GM10248 (cell line): ENCODE measurements at regions not wholly inside any gene's neighbourhood (a gene's known extent, or its start where the extent isn't known, plus 50 kb on each side); places are given as distances from the start of the nearest gene placed in this dataset.

Source experiments
- CTCF ChIA-PET: fragments of 300-600 bp; sonication (Branson Sonifier 250); formaldehyde crosslinking; extraction: SDS; loops from one replicate; lab custom pipeline; 2021; ENCODE audit warnings: antibody characterized with exemption; lab: Yijun Ruan, JAX
- POLR2A ChIA-PET: fragments of 350-650 bp; sonication (Branson Sonifier 250); formaldehyde crosslinking; extraction: SDS; loops from one replicate; lab custom pipeline; 2020; ENCODE audit warnings: antibody characterized with exemption; lab: Yijun Ruan, JAX
- DNase-seq: peaks from one replicate; pipeline ENCODE4 v3.0.0; 2012; ENCODE audit errors: extremely low spot score
- TF ChIP-seq, protein P1 (sequence below): IDR thresholded peaks from 2 replicates; pipeline ENCODE4 v1.5.1; 2012; ENCODE audit warnings: mild to moderate bottlenecking, low read depth; ENCODE audit errors: extremely low read depth, missing control alignments, control extremely low read depth

DNA sequence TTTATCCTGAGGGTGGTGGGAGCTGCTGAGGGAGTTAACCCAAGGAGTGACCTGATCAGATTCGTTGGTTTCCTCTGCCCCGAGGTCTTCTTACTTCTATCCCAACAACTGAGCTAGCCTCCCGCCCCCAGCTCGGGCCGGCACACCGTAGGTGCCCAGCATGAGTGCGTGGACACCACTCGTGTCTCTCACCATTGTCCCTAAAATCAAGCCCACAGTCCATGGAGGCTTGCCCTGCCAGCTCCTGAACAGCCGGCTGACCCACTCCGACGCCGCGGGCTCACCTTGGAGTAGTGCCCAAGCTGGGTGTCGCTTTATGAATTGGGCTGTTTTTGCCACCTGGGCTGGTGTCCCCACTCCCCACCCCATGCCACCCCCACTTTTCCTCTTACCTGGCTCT, 59.0 kb upstream of the CCDC167 start:
- ChIA-PET POLR2A (interaction anchor here (1.1 kb wide), 1 partner anchor 9 kb away, joined by 4 read pairs; no protein-coding TSS in a partner anchor), CTCF (interaction anchor here (1.1 to 2.9 kb wide), 5 partner anchors 21 to 244 kb away, joined by 3 to 33 read pairs (median 6); no protein-coding TSS in a partner anchor)
- TF ChIP-seq, protein P1, sequence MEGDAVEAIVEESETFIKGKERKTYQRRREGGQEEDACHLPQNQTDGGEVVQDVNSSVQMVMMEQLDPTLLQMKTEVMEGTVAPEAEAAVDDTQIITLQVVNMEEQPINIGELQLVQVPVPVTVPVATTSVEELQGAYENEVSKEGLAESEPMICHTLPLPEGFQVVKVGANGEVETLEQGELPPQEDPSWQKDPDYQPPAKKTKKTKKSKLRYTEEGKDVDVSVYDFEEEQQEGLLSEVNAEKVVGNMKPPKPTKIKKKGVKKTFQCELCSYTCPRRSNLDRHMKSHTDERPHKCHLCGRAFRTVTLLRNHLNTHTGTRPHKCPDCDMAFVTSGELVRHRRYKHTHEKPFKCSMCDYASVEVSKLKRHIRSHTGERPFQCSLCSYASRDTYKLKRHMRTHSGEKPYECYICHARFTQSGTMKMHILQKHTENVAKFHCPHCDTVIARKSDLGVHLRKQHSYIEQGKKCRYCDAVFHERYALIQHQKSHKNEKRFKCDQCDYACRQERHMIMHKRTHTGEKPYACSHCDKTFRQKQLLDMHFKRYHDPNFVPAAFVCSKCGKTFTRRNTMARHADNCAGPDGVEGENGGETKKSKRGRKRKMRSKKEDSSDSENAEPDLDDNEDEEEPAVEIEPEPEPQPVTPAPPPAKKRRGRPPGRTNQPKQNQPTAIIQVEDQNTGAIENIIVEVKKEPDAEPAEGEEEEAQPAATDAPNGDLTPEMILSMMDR, result no peak
- DNase-seq, result no peak

DNA sequence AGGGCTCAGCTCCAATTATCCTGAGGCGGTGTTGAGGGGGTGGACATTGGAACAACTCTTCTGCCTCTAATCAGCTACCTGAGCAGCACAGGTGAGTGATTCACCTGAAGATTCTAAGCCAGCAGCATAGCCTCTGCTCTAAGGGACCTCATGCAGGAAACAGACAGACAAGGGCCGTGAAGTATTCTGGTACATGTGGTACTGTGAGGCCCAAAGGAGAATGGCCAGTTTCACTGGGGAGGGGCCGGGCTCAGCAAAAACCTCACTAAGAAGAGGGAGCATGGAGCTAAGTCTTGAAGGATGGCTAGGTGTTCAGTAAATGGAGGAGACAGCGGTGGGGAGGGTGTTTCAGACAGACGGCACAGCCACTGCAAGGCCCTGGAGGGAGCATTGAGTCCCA, 58.5 kb upstream of the CCDC167 start:
- POLR2A ChIA-PET, result interaction anchor here (1.2 kb wide), 1 partner anchor 10 kb away, joined by 5 read pairs; no protein-coding TSS in a partner anchor
- DNase-seq, result no peak
- CTCF ChIA-PET, result interaction anchor here (0.8 to 11.9 kb wide), 7 partner anchors 7 to 244 kb away, joined by 3 to 146 read pairs (median 6); no protein-coding TSS in a partner anchor
- TF ChIP-seq, protein P1, result no peak

DNA sequence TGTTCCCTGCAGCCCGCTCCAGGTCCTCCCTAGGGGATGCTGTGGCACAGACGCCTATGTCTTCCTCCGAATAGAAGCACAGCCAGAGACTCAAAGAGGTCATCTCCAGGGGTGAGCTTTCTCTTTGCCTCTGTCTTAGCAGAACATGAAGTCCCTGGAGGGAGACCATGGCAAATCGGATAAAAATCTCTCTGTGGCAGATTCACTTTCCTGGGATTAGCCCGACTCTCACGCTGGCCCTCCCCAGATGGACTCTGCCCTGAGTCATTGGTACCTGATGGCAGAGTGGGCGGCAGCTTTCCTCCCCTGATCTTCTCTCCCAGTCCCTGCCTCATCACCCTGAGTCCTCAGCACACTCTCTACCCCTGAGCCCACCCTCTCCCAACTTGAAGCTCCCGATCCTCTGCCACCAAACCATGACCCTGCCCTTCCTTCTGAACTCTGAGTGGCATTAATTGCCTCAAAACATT, 58.0 kb upstream of the CCDC167 start:
- CTCF ChIA-PET, result interaction anchor here (0.8 to 11.9 kb wide), 7 partner anchors 8 to 232 kb away, joined by 3 to 146 read pairs (median 6); no protein-coding TSS in a partner anchor
- POLR2A ChIA-PET, result interaction anchor here (1.2 to 1.5 kb wide), 2 partner anchors 8 to 10 kb away, joined by 4 to 5 read pairs; no protein-coding TSS in a partner anchor

DNA sequence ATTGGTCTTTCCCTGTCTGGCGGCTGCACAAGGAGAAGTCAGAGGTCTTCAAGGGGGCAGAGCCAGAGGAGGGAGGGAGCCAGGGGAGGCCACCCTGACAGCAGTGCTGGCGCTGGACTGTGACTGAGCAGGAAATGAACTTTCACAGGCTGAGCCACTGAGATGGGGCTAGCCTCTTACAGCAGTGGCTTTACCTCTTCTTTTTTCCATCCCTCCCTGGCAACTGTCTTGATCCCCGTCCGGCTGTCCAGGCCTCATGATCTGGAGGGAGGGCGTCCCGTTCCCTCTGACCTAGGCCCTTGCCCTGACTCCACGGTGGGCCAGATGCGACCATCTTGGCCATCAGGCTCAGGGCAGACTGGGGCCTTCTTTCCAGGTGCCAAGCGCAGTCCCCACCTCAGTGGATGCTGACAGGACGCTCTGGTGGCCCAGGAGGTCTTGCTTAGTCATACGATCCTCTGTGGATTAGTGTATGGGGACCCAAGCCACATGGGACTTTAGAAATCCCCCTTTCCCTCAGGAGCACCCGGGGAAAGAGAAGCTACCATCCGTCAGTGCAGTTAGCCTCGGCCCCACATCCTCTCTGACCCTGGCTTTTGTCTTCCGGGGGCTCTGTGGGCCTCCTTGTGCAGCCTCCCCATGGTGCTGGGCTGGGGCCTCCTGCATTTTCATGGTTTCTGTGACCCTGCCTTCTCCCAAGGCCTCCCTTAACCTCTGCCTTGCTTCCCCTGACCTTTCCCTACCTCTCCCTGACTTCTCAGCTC, 57.4 kb upstream of the CCDC167 start:
- TF ChIP-seq, protein P1, result no peak
- POLR2A ChIA-PET, result interaction anchor here (1.2 to 1.5 kb wide), 2 partner anchors 8 to 9 kb away, joined by 4 to 5 read pairs; no protein-coding TSS in a partner anchor
- DNase-seq, result no peak
- CTCF ChIA-PET, result interaction anchor here (1.2 to 11.9 kb wide), 7 partner anchors 8 to 232 kb away, joined by 3 to 146 read pairs (median 12); no protein-coding TSS in a partner anchor

More for the DNA sequence above, 58.0 kb upstream of the CCDC167 start:
- TF ChIP-seq, protein P1, result no peak
- DNase-seq, result no peak

DNA sequence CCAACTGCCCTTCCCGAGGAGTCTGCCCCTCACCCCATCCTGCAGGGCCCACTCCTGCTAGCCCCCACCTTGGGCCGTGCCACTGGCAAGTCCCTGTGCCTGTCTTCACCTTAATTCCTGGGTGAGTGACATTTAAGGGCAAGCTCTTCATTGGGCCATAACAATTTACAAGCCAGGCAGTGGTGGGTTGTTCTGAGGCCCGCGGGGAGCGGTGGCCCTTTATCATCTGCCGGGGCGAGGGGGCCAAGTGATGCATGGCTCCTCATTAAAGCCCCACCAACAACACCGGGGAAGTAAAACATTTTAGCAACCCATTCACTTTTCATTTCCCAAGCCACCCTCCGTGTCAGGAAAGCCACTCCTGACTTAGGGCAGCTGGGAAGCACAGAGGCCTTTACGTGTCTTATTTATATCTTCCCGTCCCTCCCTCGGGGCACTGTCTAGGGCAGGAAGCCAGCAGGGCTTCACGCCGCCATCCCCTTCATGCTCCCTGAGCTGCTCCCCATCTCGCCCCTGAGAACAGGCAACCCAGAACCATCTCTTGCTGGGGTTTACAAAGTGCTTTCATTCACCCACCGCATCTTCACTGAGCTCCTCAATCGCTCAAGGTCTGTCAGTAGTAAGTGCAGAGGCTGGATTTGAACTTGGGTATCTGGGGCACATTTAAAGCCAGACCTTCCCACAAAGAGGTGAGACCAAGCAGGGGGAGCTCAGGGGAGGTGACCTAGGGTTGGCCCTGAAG, 55.5 kb upstream of the CCDC167 start:
- TF ChIP-seq, protein P1, result no peak
- no peak for DNase-seq
- POLR2A ChIA-PET, result no interaction called here
- CTCF ChIA-PET, result interaction anchor here (0.7 to 11.9 kb wide), 13 partner anchors 8 to 150 kb away, joined by 3 to 146 read pairs (median 3); no protein-coding TSS in a partner anchor

DNA sequence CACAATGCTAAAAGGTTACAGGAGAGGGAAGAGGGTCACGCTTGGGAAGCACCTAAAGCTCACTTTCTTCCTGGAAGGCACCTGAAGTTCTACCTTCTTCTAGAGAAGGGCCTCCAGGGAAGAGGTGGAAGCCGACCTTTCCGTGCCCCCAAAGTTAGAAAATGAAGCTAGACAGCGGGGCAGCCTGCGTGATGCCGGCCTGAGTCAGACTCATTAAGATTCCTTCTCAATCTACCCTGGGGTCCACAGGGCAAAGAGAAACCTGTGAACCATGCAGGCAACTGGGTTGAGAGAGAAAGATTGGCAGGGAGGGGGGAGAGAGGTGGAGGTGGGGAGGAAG, 54.8 kb upstream of the CCDC167 start:
- DNase-seq, result no peak
- ChIA-PET POLR2A (no interaction called here), CTCF (interaction anchor here (0.8 to 11.9 kb wide), 7 partner anchors 11 to 151 kb away, joined by 3 to 146 read pairs (median 4); no protein-coding TSS in a partner anchor)
- TF ChIP-seq, protein P1, result no peak
